Stimulated activated CD8-positive, alpha-beta memory T cell treated with anti-CD3 and anti-CD28 coated beads, Interleukin-7, amount 100 ng/mL, for 24 hours (primary cell): ENCODE measurements at regions not wholly inside any gene's neighbourhood (a gene's known extent, or its start where the extent isn't known, plus 50 kb on each side); places are given as distances from the start of the nearest gene placed in this dataset.
"Not testable (repeated sequence)": the region's sequence is repeated elsewhere in the genome, so short reads cannot be mapped to it uniquely, and the experiment has no call there.

ENCODE experiments used
- DNase-seq: peaks from one replicate; pipeline ENCODE4 v3.0.0-alpha.2; 2020; ENCODE audit warnings: low read depth

DNA sequence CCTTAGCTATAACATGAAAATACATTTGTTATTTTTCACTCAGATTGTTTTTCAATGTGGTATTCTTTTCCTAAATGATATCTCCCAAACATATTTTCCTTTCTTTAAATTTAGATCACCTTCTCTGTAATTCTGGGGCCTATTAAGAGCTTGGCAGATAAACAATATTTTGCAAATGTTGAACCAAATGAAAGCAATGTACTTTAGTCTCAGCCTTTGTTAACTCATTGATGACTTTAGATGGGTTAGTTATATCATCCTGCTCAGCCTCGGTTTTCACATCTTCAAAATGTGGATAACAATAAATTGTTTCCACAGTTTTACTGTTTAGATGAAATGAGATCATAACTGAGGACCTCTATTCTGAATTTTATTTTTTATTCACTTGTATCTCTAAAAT, 1205.2 kb downstream of the SUCLG1 start:
- DNase-seq = no peak

DNA sequence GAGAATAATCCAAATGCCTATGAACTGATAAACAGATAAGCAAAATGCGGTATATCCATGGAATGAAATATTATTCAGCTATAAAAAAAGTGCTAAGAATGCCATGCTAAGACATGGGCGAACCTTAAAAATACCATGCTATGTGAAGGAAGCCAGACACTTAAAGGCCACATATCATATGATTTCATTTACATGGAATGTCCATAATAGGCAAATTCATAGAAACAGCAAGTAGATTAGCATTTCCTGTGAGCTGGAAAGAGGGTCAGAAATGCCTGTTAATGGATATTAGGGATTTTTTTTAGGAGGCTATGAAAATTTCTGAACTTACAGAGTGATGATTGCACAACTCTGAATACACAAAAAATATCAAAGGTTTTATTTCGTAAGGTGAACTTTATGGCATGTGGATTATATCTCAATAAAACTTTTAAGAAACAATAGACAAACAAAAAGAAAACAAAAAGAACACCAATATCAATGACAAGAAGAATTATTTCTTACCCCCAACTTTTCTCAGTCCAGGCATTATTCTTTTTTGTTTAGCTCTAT, 1207.7 kb downstream of the SUCLG1 start:
- no peak for DNase-seq

DNA sequence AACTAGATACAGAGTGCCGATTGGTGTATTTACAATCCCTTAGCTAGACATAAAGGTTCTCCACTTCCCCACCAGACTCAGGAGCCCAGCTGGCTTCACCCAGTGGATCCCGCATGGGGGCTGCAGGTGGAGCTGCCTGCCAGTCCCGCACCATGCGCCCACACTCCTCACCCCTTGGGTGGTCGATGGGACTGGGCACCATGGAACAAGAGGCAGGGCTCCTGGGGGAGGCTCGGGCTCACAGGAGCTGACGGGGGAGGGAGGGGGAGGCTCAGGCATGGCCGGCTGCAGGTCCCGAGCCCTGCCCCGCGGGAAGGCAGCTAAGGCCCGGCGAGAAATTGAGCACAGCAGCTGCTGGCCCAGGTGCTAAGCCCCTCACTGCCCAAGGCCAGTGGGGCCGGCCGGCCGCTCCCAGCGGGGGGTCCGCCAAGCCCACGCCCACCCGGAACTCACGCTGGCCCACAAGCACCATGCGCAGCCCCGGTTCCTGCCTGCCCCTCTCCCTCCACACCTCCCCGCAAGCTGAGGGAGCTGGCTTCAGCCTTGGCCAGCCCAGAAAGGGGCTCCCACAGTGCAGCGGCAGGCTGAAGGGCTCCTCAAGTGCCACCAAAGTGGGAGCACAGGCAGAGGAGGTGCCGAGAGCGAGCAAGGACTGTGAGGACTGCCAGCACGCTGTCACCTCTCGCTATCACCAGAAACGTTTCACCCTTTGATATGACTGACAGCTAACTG, 1213.1 kb downstream of the SUCLG1 start:
- DNase-seq = not testable (repeated sequence)

DNA sequence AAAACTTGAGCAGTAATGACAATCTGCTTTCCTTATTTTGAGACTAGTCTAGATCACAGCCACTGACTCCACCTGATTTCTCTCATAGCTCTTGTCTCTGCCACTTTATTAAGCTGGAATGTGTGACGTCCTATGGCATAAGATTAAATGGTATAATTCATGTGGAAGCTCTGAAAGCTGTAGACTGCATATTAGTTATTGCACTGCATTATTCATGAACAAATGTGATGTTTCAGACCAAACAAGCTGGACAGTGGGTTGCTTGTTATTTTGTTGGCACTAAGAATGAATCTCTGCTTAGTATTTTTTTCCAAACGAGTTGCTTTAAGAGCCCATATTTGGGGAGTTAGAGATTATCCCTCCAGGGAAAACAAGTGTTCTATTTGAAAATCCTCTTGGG, 1218.5 kb downstream of the SUCLG1 start:
- DNase-seq = no peak

DNA sequence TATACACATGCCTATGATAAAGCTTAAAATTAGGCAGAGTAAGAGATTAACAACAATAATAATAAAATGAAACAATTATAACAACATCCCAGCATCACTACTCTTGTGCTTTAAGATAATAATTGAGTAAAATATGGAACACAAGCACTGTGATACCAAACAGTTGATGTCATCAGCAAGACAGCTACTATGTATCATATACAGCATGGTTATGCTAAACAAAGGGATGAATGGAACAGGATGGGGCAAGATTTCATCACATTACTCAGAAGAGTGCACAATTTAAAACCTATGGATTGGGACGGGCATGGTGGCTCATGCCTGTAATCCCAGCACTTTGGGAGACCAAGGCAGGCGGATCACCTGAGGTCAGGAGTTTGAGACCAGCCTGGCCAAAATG, 1221.0 kb downstream of the SUCLG1 start:
- no peak for DNase-seq

DNA sequence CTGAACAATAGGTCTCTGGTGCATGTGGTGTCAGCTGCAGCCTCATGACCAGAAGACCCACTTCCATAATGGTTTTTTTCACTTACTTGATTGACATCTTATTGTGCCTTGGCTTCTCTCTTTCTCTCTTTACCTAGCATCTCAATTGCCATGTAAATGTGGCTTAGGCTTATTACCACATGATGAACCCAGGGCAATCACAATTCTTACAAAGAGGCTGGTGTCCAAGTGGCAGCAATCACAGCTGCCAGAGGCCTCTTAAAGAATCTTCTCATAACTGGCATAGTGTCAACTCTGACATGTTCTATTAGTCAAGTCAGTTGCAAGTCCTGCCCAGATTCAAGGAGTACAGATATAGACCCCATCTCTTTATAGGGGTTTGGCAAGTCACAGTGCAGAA, 1224.8 kb downstream of the SUCLG1 start:
- DNase-seq = no peak

DNA sequence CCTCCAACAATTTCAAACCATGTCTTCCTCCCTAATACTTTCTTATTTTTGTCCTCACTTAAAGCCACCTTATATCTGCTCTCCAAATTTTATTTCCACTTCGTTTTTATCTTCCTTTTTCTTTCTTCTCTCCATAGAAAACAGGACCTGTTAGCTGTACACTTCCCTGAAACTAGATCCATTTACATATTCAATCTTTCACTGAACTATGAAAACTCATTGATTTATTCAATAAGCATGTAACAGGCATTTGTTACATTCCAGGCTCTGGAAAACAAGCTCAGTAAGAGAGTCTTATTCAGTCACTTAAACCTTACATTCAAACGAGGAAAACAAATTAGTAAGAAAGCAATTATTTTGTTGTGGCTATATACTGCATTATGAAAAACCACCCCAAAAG, 1225.3 kb downstream of the SUCLG1 start:
- no peak for DNase-seq

DNA sequence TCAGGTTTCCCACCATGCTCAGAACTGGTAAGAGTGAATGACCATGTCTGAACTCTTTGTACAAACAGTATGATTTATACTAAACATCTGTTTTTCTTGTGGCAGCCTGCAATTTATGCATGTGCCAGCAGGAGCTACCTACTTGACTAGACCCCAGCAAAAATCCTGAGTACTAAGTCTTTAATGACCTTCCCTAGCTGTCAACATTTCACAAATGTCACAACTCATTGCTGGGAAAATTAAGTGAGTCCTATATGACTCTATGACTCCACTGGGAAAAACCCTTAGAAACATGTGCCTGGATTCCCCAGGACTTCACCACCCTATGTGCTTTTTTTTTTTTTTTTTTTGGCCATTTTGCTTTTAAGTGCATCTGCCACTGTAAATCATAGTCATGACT, 1225.8 kb downstream of the SUCLG1 start:
- DNase-seq = no peak

DNA sequence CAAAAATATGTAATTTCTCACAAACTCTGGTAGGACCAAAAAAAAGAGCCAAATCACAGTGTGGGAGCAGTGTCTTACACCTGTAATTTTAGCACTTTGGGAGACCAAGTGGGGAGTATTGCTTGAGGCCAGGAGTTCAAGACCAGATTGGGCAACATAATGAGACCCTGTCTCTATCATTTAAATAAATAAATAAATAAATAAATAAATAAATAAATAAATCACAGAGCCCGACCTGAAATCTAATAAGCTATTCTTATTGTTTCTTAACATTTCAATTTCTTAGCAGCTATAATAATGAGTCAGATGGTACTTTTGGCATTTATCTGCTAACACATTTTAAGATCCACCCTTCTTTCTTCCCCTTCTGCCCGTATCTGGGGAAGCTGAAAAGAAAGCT, 1229.6 kb downstream of the SUCLG1 start:
- no peak for DNase-seq

DNA sequence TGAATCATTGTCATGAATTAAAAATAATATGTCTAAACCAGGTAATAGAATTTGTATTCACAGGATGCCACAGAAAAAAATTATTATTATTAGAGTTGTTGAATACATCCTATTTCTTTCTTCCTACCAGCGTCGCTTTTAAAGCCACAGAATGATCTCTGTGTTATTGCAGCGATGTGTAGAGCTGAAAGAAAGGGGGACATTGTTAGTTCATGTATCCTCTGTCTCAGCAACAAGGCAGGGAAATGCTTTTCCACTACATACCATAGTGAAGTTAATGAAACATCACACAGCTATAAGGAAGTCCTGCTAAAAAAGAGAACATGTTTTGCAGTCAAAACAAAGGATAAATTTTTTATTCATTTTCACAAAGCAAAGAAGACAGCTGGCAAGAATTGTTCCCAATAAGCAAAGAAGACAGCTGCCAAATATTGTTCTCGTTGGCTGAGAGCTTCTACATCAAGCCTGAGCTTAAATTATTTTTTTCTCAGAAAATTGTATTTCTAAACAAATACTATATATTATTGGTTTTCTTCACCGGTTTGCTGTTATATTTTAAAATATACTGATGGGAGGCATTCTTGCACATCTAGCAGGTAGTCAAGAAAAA, 1234.4 kb downstream of the SUCLG1 start:
- DNase-seq = no peak

DNA sequence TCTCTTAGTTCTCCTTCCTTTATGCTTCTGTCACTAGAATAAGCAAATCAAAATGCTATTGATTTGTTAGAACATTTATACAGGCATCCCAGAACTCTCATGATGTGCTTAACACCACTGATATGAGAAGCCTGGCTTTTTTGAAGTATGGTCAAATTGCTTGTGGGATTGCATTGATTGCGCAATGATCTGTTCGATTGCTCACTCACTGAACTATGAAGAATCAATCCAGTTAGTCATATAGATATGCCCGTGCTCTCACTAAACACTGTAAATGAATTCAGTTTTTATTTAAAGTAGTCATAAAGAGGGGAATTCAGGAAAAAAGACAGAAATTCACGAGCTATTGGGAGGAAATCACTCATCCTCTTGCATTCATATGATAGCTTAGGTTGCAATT, 1237.8 kb downstream of the SUCLG1 start:
- DNase-seq = no peak

DNA sequence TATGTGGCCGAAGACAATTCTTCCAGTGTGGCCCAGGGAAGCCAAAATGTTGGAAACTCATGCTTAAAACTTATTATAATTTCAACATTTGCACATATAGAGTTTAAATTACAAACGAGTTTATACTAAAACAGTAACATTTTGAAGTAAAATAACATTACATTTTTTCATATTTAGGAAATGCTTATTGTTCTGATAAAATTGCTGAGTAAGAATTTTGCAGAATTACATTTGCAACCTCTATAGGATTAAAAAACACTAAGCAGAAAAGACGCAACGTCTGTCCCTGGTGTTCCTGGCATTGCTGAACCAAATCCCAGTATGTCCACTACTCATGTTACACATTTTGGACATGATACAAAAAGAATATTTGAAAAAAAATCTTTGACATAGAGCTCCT, 1241.2 kb downstream of the SUCLG1 start:
- DNase-seq = no peak

DNA sequence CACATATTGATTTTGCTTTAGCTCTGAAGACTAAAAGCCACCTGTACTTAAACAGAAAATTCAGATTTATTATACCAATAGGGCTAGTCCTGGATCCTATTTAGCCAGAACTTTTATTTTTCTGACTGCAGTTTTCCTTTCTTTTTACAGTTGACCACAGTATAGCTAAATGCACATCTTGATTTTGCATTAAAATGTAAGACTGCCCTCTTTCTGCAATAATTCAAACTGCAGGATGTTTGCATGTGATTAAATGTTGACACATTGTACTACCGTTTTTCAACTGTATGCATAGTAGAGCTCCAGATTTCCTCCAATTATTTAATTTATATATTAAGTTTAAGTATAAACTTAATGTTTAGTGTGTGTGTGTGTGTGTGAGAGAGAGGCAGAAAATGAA, 1262.9 kb downstream of the SUCLG1 start:
- no peak for DNase-seq

DNA sequence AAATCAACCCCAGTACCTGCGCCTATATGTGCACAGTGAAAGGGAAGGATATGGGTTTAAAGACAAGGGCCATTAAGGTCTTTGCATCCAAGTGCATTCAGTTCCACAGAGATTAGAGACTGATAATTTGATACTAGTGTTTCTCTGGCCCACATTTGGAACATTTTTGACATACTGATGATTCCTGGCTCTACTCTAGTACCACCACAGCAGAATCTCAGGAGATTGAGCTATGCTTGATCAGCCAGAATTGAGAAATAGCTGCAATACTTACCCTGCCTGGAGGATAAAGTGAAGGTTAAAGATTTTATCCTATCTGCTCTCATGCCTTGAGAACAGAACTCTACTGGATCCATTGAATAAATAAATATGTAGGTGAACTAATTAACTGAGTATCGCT, 1267.8 kb downstream of the SUCLG1 start:
- DNase-seq = no peak

DNA sequence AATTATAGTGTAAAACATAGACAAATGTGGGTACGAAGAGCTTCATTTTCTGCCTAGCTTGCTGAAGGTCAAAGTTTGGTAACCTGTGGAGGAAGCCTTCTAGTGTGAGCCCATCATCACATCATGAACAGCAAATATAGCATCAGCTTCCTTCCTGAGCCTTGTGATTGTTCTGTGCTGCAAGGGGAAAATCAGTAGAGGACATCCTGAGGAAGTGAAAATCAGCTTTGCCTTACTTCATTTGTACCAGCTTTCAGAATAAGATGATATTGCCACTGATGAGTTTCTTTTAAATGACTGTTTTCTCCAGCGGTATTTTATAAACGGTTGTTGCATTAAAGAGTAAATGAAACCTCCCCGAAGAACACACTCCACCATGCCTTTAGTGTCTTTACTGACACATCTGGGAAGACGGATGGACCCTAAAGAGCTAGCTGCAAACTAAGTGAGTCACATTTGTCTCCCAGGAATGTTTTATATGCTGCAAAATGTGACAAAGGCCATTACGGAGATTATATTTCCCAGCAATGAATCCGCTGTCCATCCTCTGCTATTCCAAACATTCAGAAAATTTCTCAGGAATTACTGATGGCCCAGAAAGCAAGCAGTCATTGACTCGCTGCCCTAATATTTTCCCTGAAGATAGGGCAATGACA, 1272.8 kb downstream of the SUCLG1 start:
- no peak for DNase-seq

DNA sequence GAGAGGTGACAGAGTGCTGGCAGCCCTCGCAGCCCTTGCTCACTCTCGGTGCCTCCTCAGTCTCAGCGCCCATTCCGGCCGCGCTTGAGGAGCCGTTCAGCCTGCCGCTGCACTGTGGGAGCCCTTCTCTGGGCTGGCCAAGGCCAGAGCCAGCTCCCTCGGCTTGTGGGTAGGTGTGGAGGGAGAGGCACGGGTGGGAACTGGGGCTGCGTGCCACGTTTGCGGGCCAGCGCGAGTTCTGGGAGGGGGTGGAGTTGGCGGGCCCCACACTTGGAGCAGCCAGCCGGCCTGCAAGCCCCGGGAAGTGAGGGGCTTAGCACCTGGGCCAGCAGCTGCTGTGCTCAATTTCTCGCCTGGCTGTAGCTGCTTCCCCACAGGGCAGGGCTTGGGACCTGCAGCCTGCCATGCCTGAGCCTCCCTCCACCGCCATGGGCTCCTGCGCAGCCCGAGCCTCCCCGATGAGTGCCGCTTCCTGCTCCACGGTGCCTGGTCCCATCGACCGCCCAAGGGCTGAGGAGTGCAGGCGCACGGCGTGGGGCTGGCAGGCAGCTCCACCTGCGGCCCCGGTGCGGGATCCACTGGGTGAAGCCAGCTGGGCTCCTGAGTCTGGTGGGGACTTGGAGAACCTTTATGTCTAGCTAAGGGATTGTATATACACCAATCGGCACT, 1278.1 kb downstream of the SUCLG1 start:
- DNase-seq = not testable (repeated sequence)

DNA sequence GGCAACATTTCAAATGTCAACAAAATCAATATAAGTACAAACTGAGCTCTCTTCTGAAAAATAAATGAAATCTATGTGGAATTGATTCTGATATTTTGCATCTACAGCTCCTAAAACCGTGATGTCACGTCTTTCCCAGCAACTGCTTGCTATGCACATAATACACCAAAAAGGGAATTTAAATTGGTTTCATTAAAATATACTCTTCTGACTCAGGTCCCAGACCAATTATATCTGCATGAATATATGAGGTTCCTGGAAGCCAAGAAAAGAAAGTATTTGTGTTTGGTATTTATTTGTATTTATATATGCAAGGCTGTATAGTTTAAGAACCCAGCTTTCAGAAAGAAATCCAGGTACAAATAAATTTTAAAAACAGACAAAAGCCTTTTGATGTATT, 1282.5 kb downstream of the SUCLG1 start:
- DNase-seq = no peak

DNA sequence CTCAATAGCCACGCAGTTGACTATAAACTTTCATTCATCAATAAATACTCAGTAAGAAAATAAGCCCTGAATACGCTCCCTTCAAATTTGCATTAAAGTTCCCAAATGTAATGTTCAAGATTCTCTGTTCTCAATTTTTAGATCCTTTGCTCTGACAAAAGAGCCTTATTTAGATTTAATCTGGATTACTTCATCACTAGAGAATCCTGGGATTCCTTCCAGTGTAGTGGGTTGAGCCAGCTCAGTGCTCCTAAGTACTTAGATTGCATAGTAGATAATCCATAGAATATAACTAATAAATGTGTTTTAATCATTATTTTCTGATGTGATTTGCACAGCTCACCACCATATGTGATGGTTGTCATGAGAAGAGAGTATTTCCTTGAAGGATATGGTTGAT, 1286.2 kb downstream of the SUCLG1 start:
- no peak for DNase-seq

DNA sequence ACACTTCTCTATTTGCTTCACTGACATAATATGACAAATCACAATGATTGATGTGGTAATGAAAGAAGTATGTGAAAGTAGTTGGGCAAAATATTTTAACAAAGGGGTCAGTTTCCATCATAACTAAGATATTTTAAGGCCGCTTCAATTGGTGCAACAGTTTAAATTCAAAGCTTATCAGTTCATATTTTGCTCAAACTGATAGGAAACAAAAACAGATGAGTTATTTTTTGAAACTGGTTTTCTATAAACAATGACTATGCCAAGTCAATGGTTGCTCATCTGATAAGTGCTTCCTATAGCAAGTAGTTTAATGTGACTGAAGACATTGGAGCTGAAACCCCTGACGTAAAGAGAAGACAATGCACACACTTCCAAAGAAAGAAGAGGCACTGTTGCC, 1290.7 kb downstream of the SUCLG1 start:
- no peak for DNase-seq

DNA sequence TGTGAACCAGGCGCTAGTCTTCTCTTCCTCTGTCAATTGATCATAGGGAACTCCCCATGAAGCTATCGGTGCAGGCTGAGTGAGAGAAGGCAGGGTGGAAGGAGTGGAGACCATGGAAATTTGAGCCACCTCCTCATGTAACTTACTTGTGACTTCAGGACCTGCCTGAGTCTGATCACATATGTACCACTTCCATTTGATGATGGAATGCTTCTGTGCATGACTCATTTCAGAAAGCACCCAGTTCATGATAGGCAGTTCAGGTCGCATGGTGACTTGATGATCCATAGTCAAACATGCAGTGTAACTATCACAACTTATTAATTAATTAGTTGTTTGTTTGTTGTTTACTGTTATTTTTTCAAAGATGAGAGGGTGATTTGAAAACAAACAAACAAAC, 1296.7 kb downstream of the SUCLG1 start:
- no peak for DNase-seq

DNA sequence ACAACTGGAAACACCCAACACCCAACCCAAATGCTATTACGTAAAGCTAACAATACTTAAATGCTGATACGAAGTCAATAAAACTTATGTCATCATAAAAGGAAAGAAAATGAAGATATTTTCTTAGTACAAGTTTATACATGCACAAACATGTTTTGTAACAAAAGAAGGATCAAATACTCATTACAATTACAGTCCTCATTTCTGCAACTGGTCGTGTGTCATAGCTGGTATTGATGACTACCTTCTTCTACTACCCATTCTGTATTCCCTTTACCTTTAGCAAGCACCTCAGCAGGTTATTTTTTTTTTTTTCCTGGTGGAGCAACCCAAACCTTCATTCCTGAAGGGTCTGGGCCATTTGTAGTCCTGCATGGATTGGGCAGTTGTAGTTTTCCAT, 1298.5 kb downstream of the SUCLG1 start:
- no peak for DNase-seq

DNA sequence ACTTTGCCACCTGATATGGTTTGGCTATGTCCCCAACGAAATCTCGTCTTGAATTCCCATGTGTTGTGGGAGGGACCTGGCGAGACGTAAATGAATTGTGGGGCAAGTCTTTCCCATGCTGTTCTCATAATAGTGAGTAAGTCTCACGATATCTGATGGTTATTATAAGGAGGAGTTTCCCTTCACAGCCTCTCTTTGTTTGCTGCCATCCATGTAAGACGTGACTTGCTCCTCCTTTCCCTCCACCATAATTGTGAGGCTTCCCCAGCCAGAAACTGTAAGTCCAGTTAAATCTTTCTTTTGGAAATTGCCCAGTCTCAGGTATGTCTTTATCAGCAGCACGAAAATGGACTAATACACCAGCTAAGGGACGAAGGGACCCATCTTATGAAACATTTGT, 1303.3 kb downstream of the SUCLG1 start:
- DNase-seq = no peak

DNA sequence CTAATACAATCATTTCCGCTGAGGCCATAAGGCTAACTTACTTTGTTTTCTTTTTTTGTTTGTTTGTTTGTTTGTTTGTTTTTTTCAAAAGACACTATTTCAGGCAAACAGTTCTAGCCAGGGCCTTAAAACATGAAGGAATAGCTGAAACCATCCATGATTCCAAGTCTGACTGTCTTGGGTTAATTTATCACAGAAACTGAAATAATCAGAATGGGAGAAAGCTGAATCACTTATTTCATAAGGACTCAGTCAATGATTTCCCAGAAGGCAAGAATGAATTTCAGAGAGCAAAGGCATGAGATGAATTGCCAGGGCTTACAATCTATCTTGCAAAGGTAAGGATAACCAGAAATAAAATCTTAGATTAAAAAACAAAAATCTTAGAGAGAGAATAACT, 1315.1 kb downstream of the SUCLG1 start:
- no peak for DNase-seq
